ENCODE measurements at regions not wholly inside any gene's neighbourhood (a gene's known extent, or its start where the extent isn't known, plus 50 kb on each side); places are given as distances from the start of the nearest gene placed in this dataset.

DNA sequence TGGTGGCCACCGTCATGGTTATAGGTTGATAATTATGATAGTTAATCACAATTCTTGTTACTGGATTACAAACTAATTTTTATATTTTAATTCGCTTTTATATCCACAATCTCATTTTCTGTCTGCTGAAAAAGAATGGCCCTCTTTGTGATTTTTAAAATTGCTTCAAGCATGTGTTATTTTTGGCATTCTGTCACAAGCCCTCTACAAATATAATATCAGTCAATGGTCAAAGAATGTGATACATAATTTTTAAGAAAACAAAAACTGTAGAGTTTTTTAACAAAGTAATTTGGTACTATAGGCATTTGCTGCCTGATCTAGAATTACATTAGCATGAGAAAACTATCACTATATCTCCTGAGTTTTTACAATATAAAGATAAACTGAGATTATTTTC, 352.0 kb upstream of the TMTC1 start:
- H3K27ac ChIP-seq (ENCODE audit: low read depth in 1 of 2, low read length in 2 of 2) = no peak overlapping the region
- no peak overlapping the region for H3K9ac ChIP-seq (ENCODE audit: insufficient read depth, low read length, poor library complexity, severe bottlenecking)
- no peaks in the 10 kb centered on the region for H3K4me1 ChIP-seq (ENCODE audit: control insufficient read depth in 1 of 2, insufficient read depth in 2 of 2, low read length in 2 of 2)
- no peak overlapping the region for H3K4me3 Mint-ChIP-seq
- H3K4me2 ChIP-seq (replicated peaks; ENCODE audit: extremely low read depth, low read length, poor library complexity, severe bottlenecking) = no peak overlapping the region
- H3K27me3 Mint-ChIP-seq (ENCODE audit: low read depth in 3 of 3) = no peaks in the 10 kb centered on the region
- H3K4me3 ChIP-seq (replicated peaks in 1 of 3; ENCODE audit: low read depth in 2 of 3, low read length in 3 of 3) = no peak overlapping the region
- peaks cover 0 to 16% (median 2%) of the 10 kb centered on the region in 7 donors for H3K9me3 Mint-ChIP-seq
- H4K20me1 ChIP-seq (ENCODE audit: insufficient read depth, low read length) = no peaks in the 10 kb centered on the region
- no peaks in the 10 kb centered on the region for H3K36me3 Mint-ChIP-seq
- H2AFZ ChIP-seq (ENCODE audit: insufficient read depth, low read depth, low read length, poor library complexity, severe bottlenecking) = no peak overlapping the region
- H3K27ac Mint-ChIP-seq = no peak overlapping the region
- no CpG with 5 or more reads among the region's 2 CpGs for WGBS (ENCODE audit: insufficient coverage)
- TF ChIP-seq, protein P1, sequence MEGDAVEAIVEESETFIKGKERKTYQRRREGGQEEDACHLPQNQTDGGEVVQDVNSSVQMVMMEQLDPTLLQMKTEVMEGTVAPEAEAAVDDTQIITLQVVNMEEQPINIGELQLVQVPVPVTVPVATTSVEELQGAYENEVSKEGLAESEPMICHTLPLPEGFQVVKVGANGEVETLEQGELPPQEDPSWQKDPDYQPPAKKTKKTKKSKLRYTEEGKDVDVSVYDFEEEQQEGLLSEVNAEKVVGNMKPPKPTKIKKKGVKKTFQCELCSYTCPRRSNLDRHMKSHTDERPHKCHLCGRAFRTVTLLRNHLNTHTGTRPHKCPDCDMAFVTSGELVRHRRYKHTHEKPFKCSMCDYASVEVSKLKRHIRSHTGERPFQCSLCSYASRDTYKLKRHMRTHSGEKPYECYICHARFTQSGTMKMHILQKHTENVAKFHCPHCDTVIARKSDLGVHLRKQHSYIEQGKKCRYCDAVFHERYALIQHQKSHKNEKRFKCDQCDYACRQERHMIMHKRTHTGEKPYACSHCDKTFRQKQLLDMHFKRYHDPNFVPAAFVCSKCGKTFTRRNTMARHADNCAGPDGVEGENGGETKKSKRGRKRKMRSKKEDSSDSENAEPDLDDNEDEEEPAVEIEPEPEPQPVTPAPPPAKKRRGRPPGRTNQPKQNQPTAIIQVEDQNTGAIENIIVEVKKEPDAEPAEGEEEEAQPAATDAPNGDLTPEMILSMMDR (IDR thresholded peaks at IDR 0.05) = no peak
- no peaks in the 10 kb centered on the region for H3K27me3 ChIP-seq (ENCODE audit: control insufficient read depth in 2 of 2, insufficient read depth in 2 of 2, low read length in 2 of 2)
- no peaks in the 10 kb centered on the region for H3K4me1 Mint-ChIP-seq
- intact Hi-C loops (cut with micrococcal nuclease) = no loop called here
- H3K9me3 ChIP-seq (replicated peaks in 1 of 2; ENCODE audit: control insufficient read depth in 1 of 2, insufficient read depth in 1 of 2, low read length in 2 of 2) = peaks cover 0 to 5% of the 10 kb centered on the region in 2 donors
- no peak for DNase-seq
- no peaks in the 10 kb centered on the region for H3K79me2 ChIP-seq (ENCODE audit: insufficient read depth, low read length)
- H3K36me3 ChIP-seq (replicated peaks in 1 of 2; ENCODE audit: control insufficient read depth in 1 of 2, insufficient read depth in 2 of 2, low read length in 2 of 2) = no peaks in the 10 kb centered on the region

DNA sequence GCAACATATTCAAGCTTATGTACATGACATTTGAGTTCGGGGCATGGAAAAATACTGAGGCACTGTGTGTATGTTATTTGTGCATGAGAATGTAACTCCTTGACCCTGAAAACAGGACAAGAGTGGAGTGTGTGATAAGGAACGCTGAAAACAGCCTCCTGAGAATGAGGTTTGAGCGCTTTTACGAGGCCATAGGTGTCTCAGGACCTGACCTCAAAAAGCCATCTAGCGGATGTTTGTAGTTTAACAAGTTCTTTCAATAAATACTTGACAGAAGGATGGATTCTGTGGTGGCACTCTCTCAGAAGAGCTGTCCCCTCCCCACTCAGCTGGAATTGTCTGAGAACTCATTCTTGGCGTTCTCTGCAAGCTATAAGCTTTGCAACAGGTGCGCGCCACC, 350.5 kb upstream of the TMTC1 start:
- H3K4me3 Mint-ChIP-seq = no peak overlapping the region
- Histone ChIP-seq H3K9me3 (replicated peaks in 1 of 2; ENCODE audit: control insufficient read depth in 1 of 2, insufficient read depth in 1 of 2, low read length in 2 of 2) (peaks cover 0 to 5% of the 10 kb centered on the region in 2 donors), H3K9ac (ENCODE audit: insufficient read depth, low read length, poor library complexity, severe bottlenecking) (no peak overlapping the region), H3K27me3 (ENCODE audit: control insufficient read depth in 2 of 2, insufficient read depth in 2 of 2, low read length in 2 of 2) (no peaks in the 10 kb centered on the region), H3K27ac (ENCODE audit: low read depth in 1 of 2, low read length in 2 of 2) (no peak overlapping the region), H3K36me3 (replicated peaks in 1 of 2; ENCODE audit: control insufficient read depth in 1 of 2, insufficient read depth in 2 of 2, low read length in 2 of 2) (no peaks in the 10 kb centered on the region), H3K79me2 (ENCODE audit: insufficient read depth, low read length) (no peaks in the 10 kb centered on the region), H3K4me3 (replicated peaks in 1 of 3; ENCODE audit: low read depth in 2 of 3, low read length in 3 of 3) (no peak overlapping the region), H3K4me2 (replicated peaks; ENCODE audit: extremely low read depth, low read length, poor library complexity, severe bottlenecking) (no peak overlapping the region), H3K4me1 (ENCODE audit: control insufficient read depth in 1 of 2, insufficient read depth in 2 of 2, low read length in 2 of 2) (no peaks in the 10 kb centered on the region), H2AFZ (ENCODE audit: insufficient read depth, low read depth, low read length, poor library complexity, severe bottlenecking) (no peak overlapping the region), H4K20me1 (ENCODE audit: insufficient read depth, low read length) (no peaks in the 10 kb centered on the region)
- no peaks in the 10 kb centered on the region for H3K36me3 Mint-ChIP-seq
- no peak overlapping the region for H3K27ac Mint-ChIP-seq
- intact Hi-C loops (cut with micrococcal nuclease) = no loop called here
- DNase-seq = no peak
- no peaks in the 10 kb centered on the region for H3K27me3 Mint-ChIP-seq (ENCODE audit: low read depth in 3 of 3)
- TF ChIP-seq, protein P1 (IDR thresholded peaks at IDR 0.05) = no peak
- H3K4me1 Mint-ChIP-seq = no peaks in the 10 kb centered on the region
- H3K9me3 Mint-ChIP-seq = peaks cover 0 to 16% (median 4%) of the 10 kb centered on the region in 7 donors
- 93% methylated on average over 3 of the region's 8 CpGs for WGBS (ENCODE audit: insufficient coverage)
